GM12874 (cell line): ENCODE measurements at regions not wholly inside any gene's neighbourhood (a gene's known extent, or its start where the extent isn't known, plus 50 kb on each side); places are given as distances from the start of the nearest gene placed in this dataset.

Experiments
- CTCF ChIP-seq: IDR thresholded peaks from 2 replicates; pipeline ENCODE4 v1.5.1; 2011; ENCODE audit warnings: low read depth, mild to moderate bottlenecking, control low read depth, low read length, moderate library complexity; ENCODE audit not compliant: insufficient read depth

GRCh38 chr16:16877061-16877460 is 498.1 kb downstream of the NPIPA7 start:
- TF ChIP-seq CTCF: no peak

GRCh38 chr16:16879567-16880251 is 500.8 kb downstream of the NPIPA7 start:
- TF ChIP-seq CTCF: no peak

DNA sequence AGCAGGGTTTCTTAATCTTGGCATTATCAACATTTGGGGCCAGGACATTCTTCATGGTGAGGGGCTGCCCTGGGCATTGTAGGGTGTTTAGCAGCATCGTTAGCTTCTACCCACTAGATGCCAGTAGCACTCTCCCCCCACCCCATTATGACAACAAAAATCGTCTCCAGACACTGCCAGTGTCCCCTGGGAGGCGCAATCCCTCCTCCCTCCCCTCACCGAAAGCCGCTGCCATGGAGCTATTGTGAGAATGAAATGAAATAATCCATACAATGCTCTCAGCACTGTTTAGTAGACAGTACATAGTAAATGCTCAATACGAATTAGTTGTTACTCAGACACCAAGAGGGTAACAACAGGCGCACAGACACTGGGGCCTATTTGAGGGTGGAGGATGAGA is 502.9 kb downstream of the NPIPA7 start:
- no peak for TF ChIP-seq CTCF

GRCh38 chr16:16882766-16883165 is 503.8 kb downstream of the NPIPA7 start:
- TF ChIP-seq CTCF: no peak

DNA sequence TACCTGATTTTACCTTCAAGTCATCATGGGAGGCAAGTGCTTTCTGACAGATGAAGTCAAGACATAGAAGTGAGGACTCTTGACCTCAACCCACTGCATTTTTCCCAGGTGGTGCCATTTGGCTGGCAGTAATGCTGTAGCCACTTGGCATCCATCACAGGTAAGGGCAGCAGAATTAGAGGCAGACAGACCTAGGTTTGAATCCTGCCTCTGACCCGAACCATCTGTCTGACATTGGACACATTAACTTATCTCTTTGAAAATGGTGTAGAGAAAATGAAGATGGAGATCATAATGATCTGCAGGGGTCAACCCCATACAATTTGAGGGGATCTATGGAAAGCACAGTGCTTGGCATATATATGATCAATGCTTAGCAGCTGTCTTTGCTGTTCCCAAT is 505.5 kb downstream of the NPIPA7 start:
- TF ChIP-seq CTCF: no peak

DNA sequence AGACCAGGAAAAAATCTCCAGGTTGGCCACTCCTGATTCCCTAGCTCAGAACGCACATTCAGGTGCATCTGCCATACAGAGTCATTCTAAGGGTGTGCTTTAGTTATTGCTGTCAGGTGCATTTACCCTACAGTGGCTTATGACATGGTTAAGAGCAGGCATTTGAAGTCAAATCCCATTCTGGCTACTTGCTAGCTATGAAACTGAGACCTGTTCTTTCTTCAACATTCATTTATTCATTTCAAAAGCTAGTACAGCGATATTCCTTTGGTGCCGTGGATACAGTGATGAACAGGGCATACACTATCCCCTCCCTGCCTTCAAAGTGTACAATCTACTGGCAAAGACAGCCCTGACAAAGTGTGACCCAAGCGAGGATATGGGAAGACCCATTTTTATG is 508.3 kb downstream of the NPIPA7 start:
- TF ChIP-seq CTCF: no peak

GRCh38 chr16:16890964-16891363 is 512.0 kb downstream of the NPIPA7 start:
- TF ChIP-seq CTCF: no peak
